8988T (cell line): ENCODE measurements at regions not wholly inside any gene's neighbourhood (a gene's known extent, or its start where the extent isn't known, plus 50 kb on each side); places are given as distances from the start of the nearest gene placed in this dataset.

Experiments used
- DNase-seq: peaks from one replicate; pipeline ENCODE4 v3.0.0; 2011

- no peak for DNase-seq
These were observed 320.5 kb downstream of the MIAT start for GRCh38 chr22:26977741-26978376.

GRCh38 chr22:26979294-26979693 lies 321.9 kb downstream of the MIAT start:
- no peak for DNase-seq

DNA sequence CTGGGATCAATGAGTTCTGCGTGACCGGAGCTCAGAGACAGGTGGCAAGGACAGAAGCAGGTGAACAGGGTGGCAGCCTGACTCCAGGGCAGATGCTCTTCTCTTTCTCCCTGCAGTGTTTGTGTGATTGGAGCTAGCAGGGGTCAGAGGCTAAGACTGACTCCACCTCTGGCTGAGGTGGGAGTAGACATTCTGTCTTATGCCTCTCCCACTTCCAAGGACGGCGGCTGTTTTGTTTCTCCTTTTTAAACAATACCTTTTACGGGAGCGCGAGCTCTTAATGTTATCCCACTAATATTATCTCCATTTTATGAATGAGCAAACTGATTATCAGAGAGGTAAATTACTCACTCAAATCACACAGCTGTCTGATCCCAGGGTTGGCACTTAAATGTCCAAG lies 323.7 kb downstream of the MIAT start:
- no peak for DNase-seq

DNA sequence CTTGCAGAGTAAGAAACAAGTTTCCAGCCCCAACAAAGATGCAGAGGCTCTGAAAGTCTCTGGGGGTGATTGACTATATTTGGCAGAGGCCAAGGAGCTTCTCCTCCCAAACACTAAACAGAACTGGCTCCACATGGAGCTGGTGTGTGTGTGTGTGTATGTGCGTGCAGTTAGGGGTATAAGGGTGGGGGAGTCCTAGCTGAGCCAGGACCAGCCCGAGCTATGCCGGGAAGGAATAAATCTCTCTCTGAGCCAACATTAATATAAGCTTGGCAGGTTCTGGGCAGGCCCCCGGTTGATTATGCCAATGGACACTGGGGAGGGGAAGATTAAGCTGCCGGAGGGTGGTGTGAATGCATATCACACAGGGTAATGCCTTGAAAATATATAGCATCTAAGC lies 324.2 kb downstream of the MIAT start:
- DNase-seq, result no peak

GRCh38 chr22:26983311-26983710 lies 325.9 kb downstream of the MIAT start:
- DNase-seq, result no peak

DNA sequence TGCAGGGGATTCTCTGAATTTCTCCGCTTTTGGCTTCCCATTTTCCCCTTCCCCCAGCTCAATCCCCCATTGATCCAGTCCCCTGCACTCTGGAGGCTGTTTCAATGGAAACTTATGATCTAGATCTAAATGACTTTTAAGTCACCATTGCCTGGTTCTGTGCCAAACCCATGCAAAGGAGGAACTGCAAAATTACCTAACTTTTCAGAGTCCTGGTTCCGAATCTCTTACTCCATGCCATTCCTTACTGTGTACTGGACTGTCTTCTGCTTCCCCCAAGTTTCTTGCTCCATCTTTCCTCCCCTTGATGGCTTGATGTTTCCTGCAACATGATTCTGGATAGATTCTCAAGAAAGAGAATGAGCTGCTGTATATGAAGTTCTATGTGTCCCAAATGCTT lies 327.8 kb downstream of the MIAT start:
- no peak for DNase-seq

DNA sequence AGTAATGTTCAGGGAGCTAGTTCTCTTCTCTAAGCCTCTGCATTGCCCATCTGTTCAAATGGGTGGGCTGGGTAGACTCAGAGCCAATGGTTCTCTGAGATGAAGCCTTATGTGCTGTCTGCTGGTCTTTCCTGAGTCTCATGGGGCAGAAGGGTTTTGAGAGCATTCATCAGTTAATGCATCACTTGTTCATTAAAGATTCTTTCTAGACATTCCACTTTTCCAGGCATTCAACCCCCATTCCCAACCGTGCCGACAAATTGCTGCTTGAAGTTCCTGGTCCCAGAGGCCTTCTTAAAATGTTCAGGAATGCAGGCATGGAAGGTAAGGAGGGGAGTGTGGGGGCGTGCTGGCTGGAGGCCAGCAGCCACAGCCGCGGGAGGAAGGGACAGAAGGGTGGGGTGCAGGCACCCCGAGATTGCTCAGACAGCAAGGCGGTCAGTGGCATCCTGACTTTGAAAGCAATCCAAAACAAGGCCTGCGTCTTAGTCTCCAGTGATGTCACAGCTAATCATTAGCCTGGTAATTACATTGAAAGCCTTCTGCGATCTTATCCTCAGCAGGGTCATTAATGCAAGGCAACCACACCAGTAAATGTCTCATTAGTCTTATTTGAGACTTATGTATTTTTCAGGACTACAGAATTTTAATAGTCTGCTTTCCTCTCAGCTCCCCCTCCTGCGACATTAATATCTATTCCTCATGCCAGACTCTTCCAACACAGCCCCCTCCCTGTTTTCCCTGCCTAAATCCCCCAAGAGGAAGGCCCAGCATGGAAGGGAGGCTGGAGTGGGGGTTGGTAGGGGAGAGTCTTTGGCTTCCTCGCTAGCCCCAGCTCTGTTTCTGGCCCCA lies 328.8 kb downstream of the MIAT start:
- DNase-seq, result no peak

DNA sequence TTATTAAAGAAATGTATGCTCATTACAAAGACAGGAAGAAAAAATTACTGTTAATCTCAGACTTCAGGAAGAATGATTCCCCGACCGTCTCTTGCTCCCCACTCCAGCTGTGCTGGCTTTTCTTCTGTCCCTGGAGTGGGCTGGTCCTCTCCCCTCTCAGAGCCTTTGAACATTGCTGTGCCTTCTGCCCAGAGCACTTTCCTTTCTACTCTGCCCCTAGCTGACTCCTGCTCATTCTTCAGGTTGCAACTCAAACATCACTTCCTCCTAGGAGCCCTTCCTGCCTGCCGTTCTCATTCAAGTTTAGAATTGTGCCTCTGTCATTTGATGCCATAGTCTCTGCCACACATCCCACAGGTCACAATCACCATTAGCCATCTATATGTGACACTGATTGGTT lies 329.5 kb downstream of the MIAT start:
- no peak for DNase-seq

DNA sequence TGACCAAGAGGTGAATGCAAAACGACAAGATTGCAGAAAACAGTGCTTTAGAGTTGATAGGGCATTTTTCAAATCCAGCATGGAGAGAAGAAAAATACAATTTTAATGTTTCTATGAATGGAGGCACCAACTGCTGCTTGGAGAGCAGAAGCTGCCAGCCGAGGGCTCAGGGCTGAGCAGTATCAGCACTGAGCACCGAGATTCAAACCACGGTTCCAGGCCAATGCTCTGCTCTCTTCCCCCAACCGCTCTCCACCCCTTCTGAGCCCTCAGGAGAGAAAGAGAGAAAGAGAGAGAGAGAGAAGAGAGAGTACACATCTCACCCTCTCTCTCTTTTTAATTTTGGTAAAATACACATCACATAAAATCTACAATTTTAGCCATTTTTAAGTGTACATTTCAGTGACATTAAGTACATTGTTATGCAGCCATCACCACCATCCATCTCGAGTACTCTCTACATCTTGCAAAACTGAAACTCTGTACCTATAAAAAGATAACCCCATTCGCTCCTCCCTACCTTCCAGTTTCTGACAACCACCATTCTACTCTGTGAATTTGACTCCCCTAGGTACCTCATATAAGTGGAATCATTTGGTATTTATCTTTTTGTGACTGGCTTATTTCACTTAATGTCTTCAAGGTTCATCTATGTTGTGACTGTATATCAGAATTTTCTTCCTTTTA lies 333.3 kb downstream of the MIAT start:
- no peak for DNase-seq

DNA sequence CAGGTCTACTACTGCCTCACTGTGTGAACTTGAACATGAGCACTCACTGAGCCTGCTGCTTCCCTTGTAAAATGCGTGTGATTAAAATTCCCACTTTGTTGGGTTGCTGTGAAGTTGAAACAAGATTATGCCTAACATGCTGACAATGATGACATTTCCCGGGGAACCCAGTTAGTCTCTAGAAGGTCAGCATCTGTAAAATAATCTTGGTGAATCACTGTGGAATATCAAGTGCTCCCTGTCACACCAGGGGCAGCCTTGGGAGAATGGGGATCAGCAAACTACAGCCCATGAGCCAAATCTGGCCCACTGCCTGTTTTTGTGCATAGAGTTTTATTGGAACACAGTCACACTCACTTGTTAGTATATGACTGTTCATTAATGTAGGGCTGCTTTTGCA lies 335.2 kb downstream of the MIAT start:
- no peak for DNase-seq

- no peak for DNase-seq
These were observed 336.5 kb downstream of the MIAT start for GRCh38 chr22:26993886-26994285.

GRCh38 chr22:26994801-26995200 lies 337.4 kb downstream of the MIAT start:
- no peak for DNase-seq

DNA sequence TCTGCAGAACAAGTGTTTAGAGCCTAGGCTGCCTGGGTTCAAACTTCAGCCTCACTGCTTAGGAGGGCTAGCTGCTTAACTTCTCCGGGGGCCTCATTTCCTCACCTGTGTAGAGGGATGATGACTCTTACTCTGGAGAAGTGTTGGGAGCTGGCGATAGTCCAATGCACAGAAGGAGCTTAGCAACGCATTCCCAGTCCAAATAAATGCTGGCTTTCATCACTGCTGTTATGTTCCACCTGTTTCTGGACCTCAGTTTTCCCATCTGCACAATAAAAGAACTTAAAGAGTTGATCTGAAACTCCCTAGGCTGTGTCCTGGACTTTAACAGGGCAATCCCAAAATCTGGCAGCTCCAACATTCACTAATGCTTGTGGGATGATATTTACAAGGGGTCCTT lies 337.8 kb downstream of the MIAT start:
- DNase-seq, result no peak

- no peak for DNase-seq
These were observed 338.8 kb downstream of the MIAT start for GRCh38 chr22:26996154-26996553.

DNA sequence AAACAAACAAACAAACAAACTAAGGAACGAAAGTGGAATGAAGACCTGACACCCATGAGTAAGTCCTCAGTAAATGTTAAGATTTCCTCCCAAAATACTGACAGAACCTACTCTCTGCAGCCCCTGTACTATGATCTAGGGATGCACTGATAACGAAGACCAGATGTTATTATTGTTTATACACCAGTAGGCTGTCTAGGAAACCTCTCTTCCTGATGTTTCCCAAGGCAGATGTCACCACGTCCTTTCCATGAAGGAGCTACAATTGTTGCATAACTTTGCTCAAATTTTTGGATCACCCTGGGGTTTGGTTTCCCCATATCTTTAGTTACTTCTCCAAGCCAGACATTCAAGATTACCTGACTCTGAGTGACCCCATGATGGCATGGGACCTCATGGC lies 340.7 kb downstream of the MIAT start:
- DNase-seq, result no peak

- no peak for DNase-seq
These were observed 341.3 kb downstream of the MIAT start for GRCh38 chr22:26998716-26999115.

DNA sequence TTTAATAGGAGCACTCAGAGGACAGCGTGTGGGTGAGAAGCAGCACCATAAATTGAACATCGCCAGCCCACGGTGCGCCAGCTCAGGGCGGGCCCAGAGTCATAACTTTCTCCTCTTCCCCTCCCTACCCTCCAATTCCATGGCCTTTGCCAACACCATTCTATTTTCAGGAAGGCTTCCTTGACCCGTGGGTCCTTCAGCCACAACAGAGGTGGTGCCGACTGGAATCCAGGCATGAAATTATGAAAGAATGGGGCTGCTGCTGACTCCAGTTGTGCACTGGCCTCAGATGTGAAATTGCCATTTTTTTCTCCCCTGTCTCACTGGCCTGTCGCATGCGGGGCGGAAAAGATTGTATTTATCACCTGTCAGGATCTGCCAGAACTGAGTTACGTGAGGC lies 345.9 kb downstream of the MIAT start:
- DNase-seq, result no peak

GRCh38 chr22:27004434-27004833 lies 347.0 kb downstream of the MIAT start:
- DNase-seq, result no peak

DNA sequence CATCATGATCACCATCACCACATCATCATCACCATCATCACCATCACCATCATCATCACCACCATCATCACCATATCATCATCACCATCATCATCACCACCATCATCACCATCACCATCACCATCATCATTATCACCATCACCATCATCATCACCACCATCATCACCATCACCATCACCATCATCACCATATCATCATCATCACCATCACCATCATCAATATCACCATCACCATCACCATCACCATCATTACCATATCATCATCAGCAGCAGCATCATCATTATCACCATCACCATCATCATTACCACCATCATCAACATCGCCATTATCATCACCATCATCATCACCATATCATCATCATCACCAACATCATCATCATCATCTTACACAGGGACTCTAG lies 351.1 kb downstream of the MIAT start:
- DNase-seq, result no peak

GRCh38 chr22:27011133-27011532 lies 353.7 kb downstream of the MIAT start:
- DNase-seq, result no peak

DNA sequence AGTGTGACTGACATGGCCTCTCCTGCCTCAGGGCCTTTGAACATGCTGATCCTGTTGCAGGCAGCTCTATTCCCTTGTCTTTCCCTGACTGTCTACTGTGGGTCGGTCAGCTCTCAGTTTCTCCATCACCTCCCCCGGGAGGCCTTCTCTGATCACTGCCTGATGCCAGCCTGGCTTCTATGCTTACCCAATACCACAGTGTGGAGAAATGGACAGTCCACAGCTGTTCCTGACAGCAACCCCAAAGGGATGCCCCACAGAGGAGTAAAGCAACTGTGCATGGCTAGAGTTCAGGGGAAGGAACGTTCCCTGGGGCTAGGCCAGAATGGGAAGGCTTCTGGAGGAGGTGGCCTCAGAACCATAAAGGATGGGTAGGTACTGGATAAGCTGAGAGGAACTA lies 354.3 kb downstream of the MIAT start:
- no peak for DNase-seq

DNA sequence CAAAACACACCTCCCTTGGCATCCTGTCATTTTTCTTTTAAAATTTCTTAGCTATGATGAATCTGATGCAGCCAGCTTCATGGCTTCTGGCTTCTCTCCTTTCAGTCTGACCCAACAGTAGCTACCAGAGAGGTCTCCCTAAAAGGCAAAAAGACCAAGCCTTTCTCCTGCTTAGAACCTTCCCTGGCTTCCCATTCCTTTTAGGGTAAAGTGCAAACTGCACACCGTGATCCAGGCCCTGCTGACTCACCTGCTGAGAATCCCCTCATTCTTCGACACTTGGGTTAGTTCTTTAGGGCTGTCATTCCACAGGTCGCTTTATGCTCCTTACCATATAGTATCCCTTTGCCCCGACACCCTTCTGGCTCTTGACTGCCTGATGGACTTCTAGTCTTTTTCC lies 362.4 kb downstream of the MIAT start:
- no peak for DNase-seq

GRCh38 chr22:27022274-27022895 lies 365.0 kb downstream of the MIAT start:
- no peak for DNase-seq

DNA sequence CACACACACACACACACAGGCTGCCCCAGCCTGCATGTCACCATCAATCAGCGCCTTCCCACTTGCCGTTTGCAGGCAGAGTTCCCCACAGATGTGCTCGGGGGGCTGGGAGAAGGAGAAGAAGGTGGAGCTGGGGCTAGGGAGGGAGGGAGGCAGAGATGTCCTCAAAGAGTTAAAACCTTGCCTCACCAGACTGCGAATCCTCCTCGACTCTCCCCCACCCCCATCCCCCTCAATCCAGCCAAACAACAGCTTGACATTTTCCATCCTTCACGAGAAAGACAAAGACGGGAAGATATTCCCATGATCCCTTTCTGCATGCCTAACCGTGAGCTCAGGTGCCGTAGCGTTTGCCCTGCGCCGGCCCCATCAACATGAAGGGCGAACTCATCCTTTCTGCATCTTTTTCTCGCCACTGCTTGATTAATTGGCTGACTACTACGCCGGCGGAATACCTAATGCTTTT lies 365.5 kb downstream of the MIAT start:
- no peak for DNase-seq
